Central memory CD8-positive, alpha-beta T cell (primary cell): ENCODE measurements at regions not wholly inside any gene's neighbourhood (a gene's known extent, or its start where the extent isn't known, plus 50 kb on each side); places are given as distances from the start of the nearest gene placed in this dataset.
"Not testable (repeated sequence)": the region's sequence is repeated elsewhere in the genome, so short reads cannot be mapped to it uniquely, and the experiment has no call there.

Experiments
- ATAC-seq: fragments of 150-1000 bp; cut with Tn5 transposase; replicated peaks from 2 replicates; pipeline ENCODE4 v1.10.0; 2022; ENCODE audit warnings: mild to moderate bottlenecking, moderate FRiP score, moderate number of reproducible peaks; ENCODE audit not compliant: poor library complexity, severe bottlenecking; ENCODE audit errors: extremely low read depth
- DNase-seq, 2 donors: peaks; one replicate each; pipeline ENCODE4 v3.0.0; 2021; ENCODE audit warnings: low spot score in 2 of 2
- H3K27ac Mint-ChIP-seq: one replicate; pipeline ENCODE4 v1.8.0; 2022; ENCODE audit warnings: low read depth, mild to moderate bottlenecking, moderate library complexity, mixed read lengths
- H3K27me3 Mint-ChIP-seq: one replicate; pipeline ENCODE4 v1.8.0; 2022; ENCODE audit warnings: mixed read lengths
- H3K36me3 Mint-ChIP-seq: one replicate; pipeline ENCODE4 v1.8.0; 2022; ENCODE audit warnings: mild to moderate bottlenecking, moderate library complexity, mixed read lengths; ENCODE audit not compliant: insufficient read depth
- H3K4me1 Mint-ChIP-seq: one replicate; pipeline ENCODE4 v1.8.0; 2022; ENCODE audit warnings: mixed read lengths
- H3K4me3 Mint-ChIP-seq: one replicate; pipeline ENCODE4 v1.8.0; 2022; ENCODE audit warnings: mild to moderate bottlenecking, moderate library complexity, mixed read lengths
- H3K9me3 Mint-ChIP-seq: one replicate; pipeline ENCODE4 v1.8.0; 2022; ENCODE audit warnings: mixed read lengths

DNA sequence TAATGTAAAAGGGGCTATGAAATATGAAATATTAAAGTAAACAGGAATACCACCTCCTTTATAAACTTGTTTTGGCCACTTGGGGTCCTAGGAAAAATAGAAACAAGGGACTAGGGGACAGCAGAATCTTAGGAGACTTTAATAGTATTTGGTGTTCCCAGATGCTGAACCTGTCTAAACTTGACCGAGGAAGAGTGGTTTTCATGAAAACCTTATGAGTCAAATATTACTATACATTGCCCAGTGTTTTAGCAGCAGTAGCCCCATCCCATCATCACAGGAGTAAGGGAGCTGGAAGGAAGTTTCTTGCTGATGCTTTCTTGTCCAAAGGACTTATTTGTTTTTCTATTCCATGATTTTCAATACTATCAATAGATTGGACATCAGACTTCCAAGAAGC, 177.5 kb upstream of the CAND1 start:
- no peaks in the 10 kb centered on the region for H3K4me1 Mint-ChIP-seq
- DNase-seq: no peak
- no peaks in the 10 kb centered on the region for H3K36me3 Mint-ChIP-seq
- H3K9me3 Mint-ChIP-seq: no peaks in the 10 kb centered on the region
- ATAC-seq: no peak
- H3K4me3 Mint-ChIP-seq: no peak overlapping the region
- peaks cover 54% of the 10 kb centered on the region for H3K27me3 Mint-ChIP-seq
- H3K27ac Mint-ChIP-seq: no peak overlapping the region

- not testable (repeated sequence) for H3K9me3 Mint-ChIP-seq, H3K4me1 Mint-ChIP-seq, H3K27ac Mint-ChIP-seq, ATAC-seq, H3K36me3 Mint-ChIP-seq, DNase-seq, H3K4me3 Mint-ChIP-seq
- H3K27me3 Mint-ChIP-seq: peaks cover 53% of the 10 kb centered on the region
Observed at GRCh38 chr12:67092934-67093333, 176.2 kb upstream of the CAND1 start.

DNA sequence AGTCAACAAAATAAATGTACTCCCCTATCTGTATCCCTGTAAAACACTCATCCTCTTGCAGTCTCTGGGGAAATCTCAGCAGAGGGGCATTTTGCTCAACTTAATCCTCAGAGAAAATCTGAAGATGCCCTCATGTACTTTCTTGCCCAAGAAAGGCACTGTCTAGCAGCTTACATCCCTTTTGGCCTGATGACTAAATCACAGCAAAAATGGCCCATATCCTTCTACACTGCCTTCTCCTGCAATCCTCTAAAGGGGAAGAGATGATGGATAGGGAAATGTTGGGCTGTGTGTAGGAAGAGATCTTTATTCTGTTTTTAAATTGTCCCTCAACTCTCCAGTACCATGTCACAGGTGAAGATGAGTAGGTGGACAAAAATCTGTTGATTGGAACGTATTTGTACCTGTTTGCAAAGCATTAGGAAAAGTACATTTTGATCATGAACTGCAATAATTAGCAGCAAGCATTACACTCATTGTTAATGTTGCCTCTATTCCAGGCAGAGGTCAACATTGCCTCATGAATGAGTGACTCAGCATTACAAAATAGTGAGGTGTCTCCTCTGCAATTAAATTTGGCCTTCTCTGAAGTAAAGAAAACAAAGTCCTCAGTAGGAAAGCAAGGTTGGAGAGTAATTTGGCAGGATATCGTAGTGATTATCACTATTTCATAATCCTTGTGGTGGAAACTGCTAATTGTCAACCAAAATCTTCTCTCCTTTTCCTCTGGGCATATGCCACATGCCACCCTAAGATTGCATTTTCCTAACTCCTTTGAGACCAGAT, 172.4 kb upstream of the CAND1 start:
- H3K4me1 Mint-ChIP-seq: no peaks in the 10 kb centered on the region
- no peaks in the 10 kb centered on the region for H3K9me3 Mint-ChIP-seq
- no peaks in the 10 kb centered on the region for H3K36me3 Mint-ChIP-seq
- no peak overlapping the region for H3K4me3 Mint-ChIP-seq
- H3K27ac Mint-ChIP-seq: no peak overlapping the region
- ATAC-seq (no peak), DNase-seq (no peak)
- H3K27me3 Mint-ChIP-seq: peaks cover 47% of the 10 kb centered on the region

DNA sequence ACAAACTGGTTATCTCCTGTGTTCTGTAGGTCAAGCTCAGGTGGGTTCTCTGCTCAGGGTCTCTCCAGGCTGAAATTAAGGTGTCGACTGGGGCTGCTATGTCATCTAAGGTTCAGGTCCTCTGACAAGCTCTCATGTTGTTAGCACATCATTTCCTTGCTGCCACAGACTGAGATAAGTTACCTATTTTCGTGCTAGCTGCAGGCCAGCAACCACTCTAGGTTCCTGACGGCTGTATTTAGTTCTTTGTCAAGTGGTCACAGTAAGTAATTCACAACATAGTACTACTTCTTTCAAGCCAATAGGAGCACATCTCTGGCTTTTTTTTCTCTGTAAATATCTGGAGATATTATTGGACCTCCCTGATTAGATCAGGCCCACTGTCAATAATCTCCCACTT, 169.3 kb upstream of the CAND1 start:
- no peaks in the 10 kb centered on the region for H3K36me3 Mint-ChIP-seq
- H3K4me3 Mint-ChIP-seq: no peak overlapping the region

GRCh38 chr12:67103521-67103920, 165.6 kb upstream of the CAND1 start:
- DNase-seq (no peak), ATAC-seq (no peak)
- peaks cover 12% of the 10 kb centered on the region for H3K9me3 Mint-ChIP-seq
- H3K4me1 Mint-ChIP-seq: no peaks in the 10 kb centered on the region
- no peak overlapping the region for H3K27ac Mint-ChIP-seq
- H3K27me3 Mint-ChIP-seq: peaks cover 53% of the 10 kb centered on the region
- no peaks in the 10 kb centered on the region for H3K36me3 Mint-ChIP-seq
- no peak overlapping the region for H3K4me3 Mint-ChIP-seq

More for the DNA sequence above, 169.3 kb upstream of the CAND1 start:
- Mint-ChIP-seq H3K27me3 (peaks cover 42% of the 10 kb centered on the region), H3K9me3 (no peaks in the 10 kb centered on the region), H3K4me1 (no peaks in the 10 kb centered on the region), H3K27ac (no peak overlapping the region)
- DNase-seq: no peak
- no peak for ATAC-seq

DNA sequence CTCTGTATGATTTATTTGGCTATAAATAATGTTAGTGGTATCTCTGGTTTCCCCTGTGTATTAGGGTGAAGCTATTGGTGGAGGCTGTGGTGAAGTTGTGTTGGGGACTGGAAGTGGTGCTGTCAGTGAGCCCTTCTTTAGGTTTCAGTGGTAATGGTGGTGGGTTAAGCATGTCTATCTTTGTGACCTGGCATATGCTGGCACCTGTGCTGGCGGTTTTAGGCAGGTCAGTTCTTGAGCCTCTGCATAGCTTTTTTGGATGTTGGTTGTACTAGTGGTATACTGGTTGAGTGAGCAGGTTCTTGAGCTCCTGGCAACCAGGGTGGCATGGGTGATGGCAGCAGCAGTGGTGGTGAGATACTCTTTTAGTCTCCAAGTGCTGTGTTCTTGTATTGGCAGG, 161.9 kb upstream of the CAND1 start:
- Mint-ChIP-seq H3K9me3 (peaks cover 12% of the 10 kb centered on the region), H3K4me3 (no peak overlapping the region), H3K27me3 (peaks cover 37% of the 10 kb centered on the region), H3K27ac (no peak overlapping the region), H3K4me1 (no peaks in the 10 kb centered on the region), H3K36me3 (no peaks in the 10 kb centered on the region)
- DNase-seq (no peak), ATAC-seq (no peak)

- Mint-ChIP-seq H3K27me3 (peaks cover 37% of the 10 kb centered on the region), H3K9me3 (peaks cover 12% of the 10 kb centered on the region), H3K36me3 (no peaks in the 10 kb centered on the region), H3K4me3 (no peak overlapping the region), H3K4me1 (no peaks in the 10 kb centered on the region), H3K27ac (no peak overlapping the region)
- DNase-seq: no peak
- ATAC-seq: no peak
Observed at GRCh38 chr12:67107751-67108269, 161.3 kb upstream of the CAND1 start.

GRCh38 chr12:67110345-67110744, 158.8 kb upstream of the CAND1 start:
- not testable (repeated sequence) for H3K27ac Mint-ChIP-seq, H3K4me3 Mint-ChIP-seq, DNase-seq, H3K36me3 Mint-ChIP-seq, H3K4me1 Mint-ChIP-seq, ATAC-seq
- peaks cover 39% of the 10 kb centered on the region for H3K27me3 Mint-ChIP-seq
- peaks cover 12% of the 10 kb centered on the region for H3K9me3 Mint-ChIP-seq

GRCh38 chr12:67111182-67111581, 158.0 kb upstream of the CAND1 start:
- peaks cover 12% of the 10 kb centered on the region for H3K9me3 Mint-ChIP-seq
- ATAC-seq (no peak), DNase-seq (no peak)
- no peak overlapping the region for H3K4me3 Mint-ChIP-seq
- peaks cover 39% of the 10 kb centered on the region for H3K27me3 Mint-ChIP-seq
- H3K27ac Mint-ChIP-seq: no peak overlapping the region
- no peaks in the 10 kb centered on the region for H3K4me1 Mint-ChIP-seq
- H3K36me3 Mint-ChIP-seq: no peaks in the 10 kb centered on the region

DNA sequence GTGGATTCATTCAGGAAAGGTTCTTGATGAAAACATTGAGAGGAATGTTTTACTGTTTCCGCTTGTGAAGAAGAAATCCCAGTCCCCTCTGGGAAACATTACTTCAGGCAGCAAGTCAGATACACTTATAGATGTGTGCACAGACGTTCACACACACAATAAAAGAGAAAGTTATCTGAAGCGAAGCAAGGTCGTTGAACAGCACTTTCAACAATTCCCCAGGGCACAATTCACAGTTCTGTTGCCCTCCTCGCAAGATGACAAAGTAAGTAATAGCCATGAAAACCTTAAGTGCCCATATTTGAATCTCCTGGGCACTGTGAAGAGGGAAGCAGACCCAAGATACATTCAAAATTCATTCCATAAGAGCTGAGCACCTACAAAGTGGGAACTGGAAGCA, 156.6 kb upstream of the CAND1 start:
- no peak overlapping the region for H3K27ac Mint-ChIP-seq
- peaks cover 6% of the 10 kb centered on the region for H3K9me3 Mint-ChIP-seq
- H3K36me3 Mint-ChIP-seq: no peaks in the 10 kb centered on the region
- H3K27me3 Mint-ChIP-seq: peaks cover 44% of the 10 kb centered on the region
- H3K4me1 Mint-ChIP-seq: no peaks in the 10 kb centered on the region
- ATAC-seq (no peak), DNase-seq (no peak)
- no peak overlapping the region for H3K4me3 Mint-ChIP-seq

DNA sequence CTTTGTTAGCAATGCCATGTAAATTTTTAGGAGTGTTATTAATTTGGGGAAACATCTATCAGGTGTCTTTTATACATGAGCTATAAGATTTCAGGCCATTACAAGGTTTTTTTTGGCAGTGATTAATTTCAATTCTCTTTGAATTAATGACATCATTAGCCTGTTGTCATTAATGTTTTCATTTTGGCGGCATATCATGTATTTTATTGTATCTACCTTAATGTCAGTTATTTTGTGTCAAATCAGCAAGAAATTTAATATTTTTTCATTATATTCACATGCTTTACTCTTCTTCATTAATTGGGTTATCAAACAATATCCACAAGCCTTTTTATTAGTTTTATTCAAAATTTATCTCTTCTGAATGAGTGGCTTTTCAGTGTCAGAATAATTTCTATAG, 153.0 kb upstream of the CAND1 start:
- Mint-ChIP-seq H3K36me3 (no peaks in the 10 kb centered on the region), H3K4me1 (no peaks in the 10 kb centered on the region), H3K27me3 (peaks cover 43% of the 10 kb centered on the region), H3K9me3 (no peaks in the 10 kb centered on the region), H3K27ac (no peak overlapping the region), H3K4me3 (no peak overlapping the region)
- ATAC-seq (no peak), DNase-seq (no peak)

DNA sequence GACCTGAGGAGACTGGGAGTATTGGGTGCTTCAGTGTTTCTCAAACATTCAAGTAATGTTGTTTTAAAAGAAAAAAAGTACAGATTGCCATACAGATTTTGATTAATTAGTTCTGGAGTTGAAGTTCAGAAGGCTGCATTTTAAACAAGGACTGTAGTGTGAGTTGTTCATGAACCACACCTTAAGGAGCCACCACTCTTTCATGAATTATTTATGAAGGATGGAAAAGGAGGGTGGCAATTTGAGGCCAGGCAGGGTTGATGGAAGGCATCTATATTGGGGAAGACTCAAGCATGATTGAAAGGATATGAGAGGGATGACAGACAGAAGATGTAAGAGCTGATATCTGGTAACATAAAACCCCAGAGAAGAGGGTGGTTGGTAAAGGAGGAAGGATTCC, 146.6 kb upstream of the CAND1 start:
- no peaks in the 10 kb centered on the region for H3K9me3 Mint-ChIP-seq
- H3K27me3 Mint-ChIP-seq: peaks cover 41% of the 10 kb centered on the region
- ATAC-seq (no peak), DNase-seq (no peak)
- no peak overlapping the region for H3K27ac Mint-ChIP-seq
- no peaks in the 10 kb centered on the region for H3K36me3 Mint-ChIP-seq
- H3K4me3 Mint-ChIP-seq: no peak overlapping the region
- H3K4me1 Mint-ChIP-seq: no peaks in the 10 kb centered on the region

GRCh38 chr12:67137256-67137655, 131.9 kb upstream of the CAND1 start:
- no peak overlapping the region for H3K27ac Mint-ChIP-seq
- no peaks in the 10 kb centered on the region for H3K36me3 Mint-ChIP-seq
- peaks cover 31% of the 10 kb centered on the region for H3K27me3 Mint-ChIP-seq
- no peak overlapping the region for H3K4me3 Mint-ChIP-seq
- no peaks in the 10 kb centered on the region for H3K4me1 Mint-ChIP-seq
- ATAC-seq: no peak
- DNase-seq: no peak
- no peaks in the 10 kb centered on the region for H3K9me3 Mint-ChIP-seq
